ENCODE measurements at regions not wholly inside any gene's neighbourhood (a gene's known extent, or its start where the extent isn't known, plus 50 kb on each side); places are given as distances from the start of the nearest gene placed in this dataset.

DNA sequence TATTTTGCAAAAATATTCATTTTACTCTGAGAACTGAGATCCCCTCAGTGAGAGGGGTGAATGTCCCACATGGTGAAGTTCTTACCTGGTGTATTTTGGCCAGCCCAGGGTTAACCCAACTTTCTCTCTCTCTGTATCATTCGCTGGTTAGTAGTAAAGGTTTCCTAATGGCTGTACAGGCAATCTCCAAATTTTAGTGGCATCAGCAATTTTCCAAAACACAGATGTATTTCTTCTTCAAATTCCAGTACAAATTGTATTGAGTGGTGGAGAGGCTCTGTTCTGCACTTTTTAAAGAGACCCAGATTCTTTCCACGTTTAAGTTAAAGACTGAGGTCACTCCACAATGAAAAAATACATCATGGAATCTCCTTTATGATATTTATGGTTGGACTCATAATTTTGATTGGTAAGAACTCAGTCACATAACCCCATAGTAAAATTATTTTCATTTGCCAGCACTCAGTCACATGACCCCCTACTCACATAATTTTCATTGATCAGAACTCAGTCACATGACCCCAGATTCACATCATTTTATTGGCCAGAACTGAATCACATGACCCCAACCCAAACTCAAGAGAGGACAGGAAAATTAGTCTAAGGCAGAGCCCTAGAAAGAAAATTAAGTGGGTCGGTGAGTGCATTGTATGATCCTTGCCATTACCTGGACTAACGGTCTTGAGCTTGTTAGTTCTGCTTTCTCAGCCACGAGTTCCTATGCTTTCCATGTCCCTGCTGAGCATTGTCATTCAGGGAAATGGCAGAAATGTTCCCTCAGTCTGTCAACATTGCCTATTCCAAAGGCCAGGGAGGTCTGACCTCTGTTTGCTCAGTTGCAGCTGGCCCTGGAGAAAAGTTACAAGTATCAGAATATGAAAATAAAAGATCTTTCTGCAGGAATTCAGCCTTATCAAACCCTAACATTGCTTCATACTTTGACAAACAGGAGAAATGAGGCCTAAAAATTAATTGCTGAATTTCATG, 1536.2 kb downstream of the AACS start:
- 62 to 68% methylated on average over 5 of the region's 5 CpGs for WGBS, 2 donors
- peaks cover 0 to 3% of the 10 kb centered on the region in 2 donors for H3K27me3 ChIP-seq (ENCODE audit: control insufficient read depth in 1 of 2, insufficient read depth in 2 of 2, low read length in 2 of 2)
- no peaks in the 10 kb centered on the region for H3K36me3 ChIP-seq (ENCODE audit: control insufficient read depth in 2 of 2, insufficient read depth in 2 of 2, low read length in 1 of 2)
- H3K27ac ChIP-seq (ENCODE audit: low read depth in 2 of 2, low read length in 1 of 2) = no peak overlapping the region
- no peaks in the 10 kb centered on the region for H3K4me1 ChIP-seq (ENCODE audit: control insufficient read depth in 2 of 2, insufficient read depth in 2 of 2, low read length in 1 of 2)
- H3K4me3 ChIP-seq (ENCODE audit: low read depth in 1 of 2, low read length in 2 of 2) = no peak overlapping the region
- no peaks in the 10 kb centered on the region for H3K9me3 ChIP-seq (ENCODE audit: control insufficient read depth in 2 of 2, insufficient read depth in 1 of 2, low read depth in 1 of 2, low read length in 1 of 2)

DNA sequence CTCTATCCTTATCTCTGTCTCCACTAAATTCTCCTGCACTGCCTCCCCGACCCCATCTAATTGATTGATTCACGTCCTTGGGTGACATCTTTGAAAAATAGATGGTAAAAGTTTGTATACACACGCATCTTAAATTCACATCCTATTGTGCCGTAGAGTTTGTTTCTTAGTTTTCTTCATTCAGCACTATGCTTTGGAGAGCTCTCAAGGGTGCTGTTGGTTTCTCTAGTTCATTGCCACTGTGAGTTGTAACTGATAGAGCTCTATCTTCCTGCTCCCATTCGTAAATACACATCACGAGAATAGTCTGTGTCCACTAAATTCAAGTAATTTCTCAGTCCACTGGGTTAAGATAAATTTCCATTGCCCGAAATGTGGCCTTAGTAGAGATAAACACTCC, 1537.4 kb downstream of the AACS start:
- 65 to 66% methylated on average over 7 of the region's 7 CpGs for WGBS, 2 donors

DNA sequence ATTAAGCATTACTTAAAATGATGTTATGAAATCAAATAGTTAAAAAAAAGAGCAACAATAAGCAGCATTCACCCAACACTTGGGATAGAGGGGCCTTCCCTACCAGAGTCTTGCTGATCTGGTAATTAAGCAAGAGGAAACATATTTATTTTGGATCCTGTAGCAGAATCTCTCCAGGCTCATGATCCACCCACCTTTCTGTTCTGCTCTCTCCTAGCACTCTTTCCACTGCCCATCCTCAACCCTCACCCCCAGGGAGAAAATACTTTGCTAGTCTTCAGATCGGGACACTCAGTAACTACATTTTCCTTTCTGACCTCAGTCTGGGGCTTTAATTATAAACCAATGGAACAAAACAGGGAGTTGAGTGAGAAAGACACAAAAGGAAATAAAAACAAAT, 1541.9 kb downstream of the AACS start:
- H3K36me3 ChIP-seq (ENCODE audit: control insufficient read depth in 2 of 2, insufficient read depth in 2 of 2, low read length in 1 of 2) = no peaks in the 10 kb centered on the region
- H3K9me3 ChIP-seq (ENCODE audit: control insufficient read depth in 2 of 2, insufficient read depth in 1 of 2, low read depth in 1 of 2, low read length in 1 of 2) = peaks cover 0 to 4% of the 10 kb centered on the region in 2 donors
- 61 to 73% methylated on average over 1 of the region's 1 CpG for WGBS, 2 donors
- H3K27ac ChIP-seq (ENCODE audit: low read depth in 2 of 2, low read length in 1 of 2) = no peak overlapping the region
- H3K27me3 ChIP-seq (ENCODE audit: control insufficient read depth in 1 of 2, insufficient read depth in 2 of 2, low read length in 2 of 2) = peaks cover 0 to 3% of the 10 kb centered on the region in 2 donors
- no peak overlapping the region for H3K4me3 ChIP-seq (ENCODE audit: low read depth in 1 of 2, low read length in 2 of 2)
- no peaks in the 10 kb centered on the region for H3K4me1 ChIP-seq (ENCODE audit: control insufficient read depth in 2 of 2, insufficient read depth in 2 of 2, low read length in 1 of 2)

More for the DNA sequence above, 1537.4 kb downstream of the AACS start:
- Histone ChIP-seq H3K36me3 (ENCODE audit: control insufficient read depth in 2 of 2, insufficient read depth in 2 of 2, low read length in 1 of 2) (no peaks in the 10 kb centered on the region), H3K27me3 (ENCODE audit: control insufficient read depth in 1 of 2, insufficient read depth in 2 of 2, low read length in 2 of 2) (peaks cover 0 to 3% of the 10 kb centered on the region in 2 donors), H3K27ac (ENCODE audit: low read depth in 2 of 2, low read length in 1 of 2) (no peak overlapping the region), H3K4me3 (ENCODE audit: low read depth in 1 of 2, low read length in 2 of 2) (no peak overlapping the region), H3K9me3 (ENCODE audit: control insufficient read depth in 2 of 2, insufficient read depth in 1 of 2, low read depth in 1 of 2, low read length in 1 of 2) (no peaks in the 10 kb centered on the region), H3K4me1 (ENCODE audit: control insufficient read depth in 2 of 2, insufficient read depth in 2 of 2, low read length in 1 of 2) (no peaks in the 10 kb centered on the region)

GRCh38 chr12:126607867-126608266, 1542.6 kb downstream of the AACS start:
- Histone ChIP-seq H3K36me3 (ENCODE audit: control insufficient read depth in 2 of 2, insufficient read depth in 2 of 2, low read length in 1 of 2) (no peaks in the 10 kb centered on the region), H3K9me3 (ENCODE audit: control insufficient read depth in 2 of 2, insufficient read depth in 1 of 2, low read depth in 1 of 2, low read length in 1 of 2) (peaks cover under 1 to 4% of the 10 kb centered on the region in 2 donors), H3K27ac (ENCODE audit: low read depth in 2 of 2, low read length in 1 of 2) (no peak overlapping the region), H3K4me3 (ENCODE audit: low read depth in 1 of 2, low read length in 2 of 2) (no peak overlapping the region), H3K4me1 (ENCODE audit: control insufficient read depth in 2 of 2, insufficient read depth in 2 of 2, low read length in 1 of 2) (no peaks in the 10 kb centered on the region), H3K27me3 (ENCODE audit: control insufficient read depth in 1 of 2, insufficient read depth in 2 of 2, low read length in 2 of 2) (peaks cover 0 to 3% of the 10 kb centered on the region in 2 donors)
- 20 to 23% methylated on average over 1 of the region's 1 CpG for WGBS, 2 donors

- peaks cover 3 to 4% of the 10 kb centered on the region in 2 donors for H3K9me3 ChIP-seq (ENCODE audit: control insufficient read depth in 2 of 2, insufficient read depth in 1 of 2, low read depth in 1 of 2, low read length in 1 of 2)
- no peaks in the 10 kb centered on the region for H3K4me1 ChIP-seq (ENCODE audit: control insufficient read depth in 2 of 2, insufficient read depth in 2 of 2, low read length in 1 of 2)
- no peaks in the 10 kb centered on the region for H3K36me3 ChIP-seq (ENCODE audit: control insufficient read depth in 2 of 2, insufficient read depth in 2 of 2, low read length in 1 of 2)
- peaks cover 0 to 3% of the 10 kb centered on the region in 2 donors for H3K27me3 ChIP-seq (ENCODE audit: control insufficient read depth in 1 of 2, insufficient read depth in 2 of 2, low read length in 2 of 2)
- H3K4me3 ChIP-seq (ENCODE audit: low read depth in 1 of 2, low read length in 2 of 2) = no peak overlapping the region
- H3K27ac ChIP-seq (ENCODE audit: low read depth in 2 of 2, low read length in 1 of 2) = no peak overlapping the region
- 64 to 74% methylated on average over 2 of the region's 2 CpGs for WGBS, 2 donors
Measured at GRCh38 chr12:126608607-126609175, 1543.5 kb downstream of the AACS start.

DNA sequence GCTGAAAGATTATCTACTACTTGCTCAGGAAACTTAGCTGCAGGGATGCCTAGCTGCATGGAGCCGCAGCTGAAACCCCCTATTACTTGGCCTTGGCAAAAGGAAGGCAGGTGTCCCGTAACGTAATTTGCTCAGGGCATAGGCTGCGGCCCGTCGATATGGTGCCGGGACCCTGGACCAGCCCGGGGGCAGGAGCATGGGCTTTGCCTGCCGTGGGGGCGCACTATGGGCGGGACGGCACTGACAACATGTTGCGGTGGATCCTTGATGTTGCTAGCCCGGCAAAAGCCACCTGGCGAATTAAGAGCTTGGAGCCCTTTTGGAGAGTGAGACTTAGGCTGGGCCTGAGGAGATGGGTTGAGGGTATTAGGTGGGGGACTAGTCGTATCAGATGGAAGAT, 1551.2 kb downstream of the AACS start:
- H3K9me3 ChIP-seq (ENCODE audit: control insufficient read depth in 2 of 2, insufficient read depth in 1 of 2, low read depth in 1 of 2, low read length in 1 of 2) = peaks cover 5 to 11% of the 10 kb centered on the region in 2 donors
- no peaks in the 10 kb centered on the region for H3K27me3 ChIP-seq (ENCODE audit: control insufficient read depth in 1 of 2, insufficient read depth in 2 of 2, low read length in 2 of 2)
- no peaks in the 10 kb centered on the region for H3K4me1 ChIP-seq (ENCODE audit: control insufficient read depth in 2 of 2, insufficient read depth in 2 of 2, low read length in 1 of 2)
- no peaks in the 10 kb centered on the region for H3K36me3 ChIP-seq (ENCODE audit: control insufficient read depth in 2 of 2, insufficient read depth in 2 of 2, low read length in 1 of 2)
- H3K27ac ChIP-seq (ENCODE audit: low read depth in 2 of 2, low read length in 1 of 2) = no peak overlapping the region
- H3K4me3 ChIP-seq (ENCODE audit: low read depth in 1 of 2, low read length in 2 of 2) = no peak overlapping the region
- 95% methylated on average over 16 of the region's 16 CpGs for WGBS, 2 donors

GRCh38 chr12:126617312-126617711, 1552.1 kb downstream of the AACS start:
- Histone ChIP-seq H3K36me3 (ENCODE audit: control insufficient read depth in 2 of 2, insufficient read depth in 2 of 2, low read length in 1 of 2) (no peaks in the 10 kb centered on the region), H3K4me3 (ENCODE audit: low read depth in 1 of 2, low read length in 2 of 2) (no peak overlapping the region), H3K27me3 (ENCODE audit: control insufficient read depth in 1 of 2, insufficient read depth in 2 of 2, low read length in 2 of 2) (no peaks in the 10 kb centered on the region), H3K27ac (ENCODE audit: low read depth in 2 of 2, low read length in 1 of 2) (no peak overlapping the region), H3K9me3 (ENCODE audit: control insufficient read depth in 2 of 2, insufficient read depth in 1 of 2, low read depth in 1 of 2, low read length in 1 of 2) (peaks cover 5 to 11% of the 10 kb centered on the region in 2 donors), H3K4me1 (ENCODE audit: control insufficient read depth in 2 of 2, insufficient read depth in 2 of 2, low read length in 1 of 2) (no peaks in the 10 kb centered on the region)
- 93% methylated on average over 5 of the region's 5 CpGs for WGBS, 2 donors

- H3K27ac ChIP-seq (ENCODE audit: low read depth in 2 of 2, low read length in 1 of 2) = no peak overlapping the region
- no peak overlapping the region for H3K4me3 ChIP-seq (ENCODE audit: low read depth in 1 of 2, low read length in 2 of 2)
- H3K36me3 ChIP-seq (ENCODE audit: control insufficient read depth in 2 of 2, insufficient read depth in 2 of 2, low read length in 1 of 2) = no peaks in the 10 kb centered on the region
- no peaks in the 10 kb centered on the region for H3K27me3 ChIP-seq (ENCODE audit: control insufficient read depth in 1 of 2, insufficient read depth in 2 of 2, low read length in 2 of 2)
- no peaks in the 10 kb centered on the region for H3K4me1 ChIP-seq (ENCODE audit: control insufficient read depth in 2 of 2, insufficient read depth in 2 of 2, low read length in 1 of 2)
- 56 to 61% methylated on average over 4 of the region's 4 CpGs for WGBS, 2 donors
- H3K9me3 ChIP-seq (ENCODE audit: control insufficient read depth in 2 of 2, insufficient read depth in 1 of 2, low read depth in 1 of 2, low read length in 1 of 2) = no peaks in the 10 kb centered on the region
Measured at GRCh38 chr12:126627596-126627995, 1562.4 kb downstream of the AACS start.

DNA sequence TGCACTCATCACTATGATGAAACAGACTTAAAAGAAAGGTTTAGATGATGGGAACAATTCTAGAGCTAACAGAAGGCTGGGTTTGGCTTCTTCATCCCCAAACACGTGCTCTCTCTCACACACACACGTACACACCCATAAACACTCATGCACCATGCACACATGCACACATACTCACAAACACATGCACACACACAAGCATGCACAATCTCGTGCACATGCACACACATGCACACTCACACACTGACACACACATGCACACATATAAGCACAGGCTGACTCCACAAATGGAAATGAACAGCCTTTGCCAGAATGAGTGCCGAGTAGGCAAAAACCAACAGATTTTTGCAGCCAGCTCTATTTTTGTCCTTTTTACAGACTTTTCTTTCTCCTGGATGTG, 1571.6 kb downstream of the AACS start:
- WGBS, 2 donors = 68 to 73% methylated on average over 4 of the region's 4 CpGs
- Histone ChIP-seq H3K36me3 (ENCODE audit: control insufficient read depth in 2 of 2, insufficient read depth in 2 of 2, low read length in 1 of 2) (no peaks in the 10 kb centered on the region), H3K27ac (ENCODE audit: low read depth in 2 of 2, low read length in 1 of 2) (no peak overlapping the region), H3K4me3 (ENCODE audit: low read depth in 1 of 2, low read length in 2 of 2) (no peak overlapping the region), H3K4me1 (ENCODE audit: control insufficient read depth in 2 of 2, insufficient read depth in 2 of 2, low read length in 1 of 2) (no peaks in the 10 kb centered on the region), H3K27me3 (ENCODE audit: control insufficient read depth in 1 of 2, insufficient read depth in 2 of 2, low read length in 2 of 2) (no peaks in the 10 kb centered on the region), H3K9me3 (ENCODE audit: control insufficient read depth in 2 of 2, insufficient read depth in 1 of 2, low read depth in 1 of 2, low read length in 1 of 2) (no peaks in the 10 kb centered on the region)
